Sigmoid colon (tissue), 6 donors: ENCODE measurements at regions not wholly inside any gene's neighbourhood (a gene's known extent, or its start where the extent isn't known, plus 50 kb on each side); places are given as distances from the start of the nearest gene placed in this dataset.

Source experiments
- DNase-seq: peaks from one replicate; pipeline ENCODE4 v3.0.0-alpha.2; 2019
- H3K27ac ChIP-seq, 4 donors: fragments of 200-600 bp; sonication (generic); one replicate each; pipeline ENCODE4 v1.5.1; 2016 to 2019; ENCODE audit warnings: mild to moderate bottlenecking in 1 of 4
- H3K27me3 ChIP-seq, 3 donors: fragments of 200-600 bp; sonication (generic); one replicate each; pipeline ENCODE4 v1.5.1; 2019; ENCODE audit warnings: mild to moderate bottlenecking in 1 of 3
- H3K36me3 ChIP-seq, 4 donors: fragments of 200-600 bp; sonication (generic); one replicate each; pipeline ENCODE4 v1.5.1; 2016 to 2019
- H3K4me1 ChIP-seq, 4 donors: fragments of 200-600 bp; sonication (generic); one replicate each; pipeline ENCODE4 v1.5.1; 2017 to 2019
- H3K4me3 ChIP-seq, 4 donors: fragments of 200-600 bp; sonication (generic); one replicate each; pipeline ENCODE4 v1.5.1; 2017 to 2019; ENCODE audit warnings: mild to moderate bottlenecking in 2 of 4, moderate library complexity in 1 of 4
- H3K9me3 ChIP-seq, 4 donors: fragments of 200-600 bp in 3 of 4; sonication (generic) in 3 of 4; one replicate each; pipeline versions ENCODE4 v1.5.1 to v1.6.1; 2013 to 2019
- CTCF ChIP-seq, 4 experiments: fragments of 450-650 bp in 3 of 4; fragments of 200-600 bp in 1 of 4; IDR thresholded peaks; one replicate each; pipeline ENCODE4 v1.5.1; 2016 to 2019; ENCODE audit warnings: antibody characterized with exemption in 4 of 4, mild to moderate bottlenecking in 3 of 4, moderate library complexity in 2 of 4
- EP300 ChIP-seq, 4 donors: sonication (generic); formaldehyde crosslinking; IDR thresholded peaks; one replicate each; pipeline ENCODE4 v1.6.1; 2017; ENCODE audit warnings: antibody characterized with exemption in 4 of 4
- POLR2A ChIP-seq, 2 donors: fragments of 450-650 bp; IDR thresholded peaks; one replicate each; pipeline ENCODE4 v1.6.1; 2016; ENCODE audit warnings: antibody characterized with exemption in 2 of 2, mild to moderate bottlenecking in 2 of 2, moderate library complexity in 2 of 2
- POLR2AphosphoS5 ChIP-seq, 4 donors: sonication (generic); formaldehyde crosslinking; IDR thresholded peaks; one replicate each; pipeline ENCODE4 v1.6.1; 2017; ENCODE audit warnings: antibody characterized with exemption in 4 of 4
- WGBS, 2 donors: extraction: QIAGEN DNeasy Blood & Tissue Kit; methylation state at CpG; one replicate each; pipeline ENCODE4 v1.1.7; 2013; 5-methylcytosine and 5-hydroxymethylcytosine counted together
- intact Hi-C: fragments of 100-400 bp; cut with DNase I; formaldehyde crosslinking; loops from one replicate; pipeline ENCODE4 v1.15.1; 2023
- donor health status: healthy with polysubstance abuse.
- donor health status: healthy.

DNA sequence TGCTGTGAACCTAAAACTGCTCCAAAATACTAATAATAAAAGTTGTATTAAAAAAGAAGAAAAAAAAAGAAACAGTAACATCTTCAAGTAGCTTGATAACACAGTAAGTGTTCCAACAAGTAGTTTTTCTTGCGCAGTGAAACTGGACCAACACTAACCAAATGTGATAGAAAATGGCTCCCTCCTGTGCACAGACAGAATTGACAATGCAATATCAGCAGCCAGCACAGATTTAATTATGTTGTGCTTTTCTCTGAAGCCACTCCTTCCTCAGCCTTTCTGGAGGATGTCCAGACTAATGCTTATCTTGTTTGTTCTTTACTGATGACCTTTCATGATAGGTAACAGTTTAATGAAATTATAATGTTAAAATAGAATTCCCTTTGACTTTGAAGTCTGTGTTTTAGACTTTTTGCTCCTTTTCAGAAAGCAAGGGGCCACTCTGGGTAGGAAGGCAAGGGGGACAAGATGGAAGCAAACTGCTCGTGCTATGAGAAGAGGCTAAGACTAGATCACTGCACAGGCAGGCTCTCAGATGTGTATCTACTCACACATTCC is 147.1 kb upstream of the RPL34 start:
- no peaks in the 10 kb centered on the region for H3K27me3 ChIP-seq
- no peak for TF ChIP-seq POLR2AphosphoS5 (IDR thresholded peaks at IDR 0.05)
- no peaks in the 10 kb centered on the region for H3K36me3 ChIP-seq
- H3K4me1 ChIP-seq, result no peaks in the 10 kb centered on the region
- 51 to 67% methylated on average over 2 of the region's 2 CpGs for WGBS, 2 donors
- no peak for DNase-seq
- no peak overlapping the region for H3K4me3 ChIP-seq
- intact Hi-C loops, result no loop called here
- no peaks in the 10 kb centered on the region for H3K9me3 ChIP-seq
- no peak overlapping the region for H3K27ac ChIP-seq

GRCh38 chr4:108466936-108467902 is 153.2 kb upstream of the RPL34 start:
- no peak overlapping the region for H3K4me3 ChIP-seq
- H3K27me3 ChIP-seq, result no peaks in the 10 kb centered on the region
- no peaks in the 10 kb centered on the region for H3K4me1 ChIP-seq
- no peaks in the 10 kb centered on the region for H3K9me3 ChIP-seq
- TF ChIP-seq POLR2AphosphoS5 (IDR thresholded peaks at IDR 0.05), result no peak
- no peak for TF ChIP-seq EP300 (IDR thresholded peaks at IDR 0.05)
- no peak for TF ChIP-seq POLR2A (IDR thresholded peaks at IDR 0.05)
- TF ChIP-seq CTCF (IDR thresholded peaks at IDR 0.05), result no peak
- intact Hi-C loops, result no loop called here
- WGBS, 2 donors, result 76 to 89% methylated on average over 7 of the region's 7 CpGs
- DNase-seq, result no peak
- no peaks in the 10 kb centered on the region for H3K36me3 ChIP-seq
- no peak overlapping the region for H3K27ac ChIP-seq

DNA sequence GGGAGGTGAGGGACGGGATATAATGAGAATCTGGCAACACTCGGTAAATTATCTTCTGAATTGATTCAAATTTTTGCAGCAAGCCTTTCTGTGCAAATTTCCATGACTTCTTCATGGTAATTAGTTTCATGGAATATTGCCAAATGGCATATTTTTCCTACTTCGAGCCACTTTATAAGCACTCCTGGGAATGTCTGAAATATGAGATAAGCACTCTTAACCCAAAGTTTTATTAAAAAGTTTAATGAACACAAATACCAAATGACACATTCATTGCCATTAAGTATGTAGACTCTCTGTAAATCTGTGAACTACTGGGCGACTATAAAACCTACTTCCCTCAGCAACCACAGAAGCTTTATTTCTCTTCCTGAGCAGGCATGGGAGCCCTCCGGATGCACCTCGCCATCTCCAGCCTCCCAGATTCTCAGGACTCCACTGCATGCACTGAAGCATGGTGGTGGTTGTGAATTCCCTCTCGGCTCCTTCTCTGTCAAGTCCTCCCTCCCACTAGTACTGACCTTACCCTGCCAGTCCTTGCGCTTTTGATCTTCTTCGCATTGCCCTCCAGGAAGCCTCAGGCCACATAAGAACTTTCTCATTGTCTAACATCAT is 154.4 kb upstream of the RPL34 start:
- Histone ChIP-seq H3K9me3 (no peaks in the 10 kb centered on the region), H3K27me3 (no peaks in the 10 kb centered on the region), H3K27ac (no peak overlapping the region), H3K4me3 (no peak overlapping the region), H3K36me3 (no peaks in the 10 kb centered on the region), H3K4me1 (no peaks in the 10 kb centered on the region)
- WGBS, 2 donors, result 73 to 87% methylated on average over 9 of the region's 9 CpGs
- no peak for TF ChIP-seq CTCF (IDR thresholded peaks at IDR 0.05)
- no peak for TF ChIP-seq EP300 (IDR thresholded peaks at IDR 0.05)
- no peak for TF ChIP-seq POLR2A (IDR thresholded peaks at IDR 0.05)
- TF ChIP-seq POLR2AphosphoS5 (IDR thresholded peaks at IDR 0.05), result no peak
- DNase-seq, result no peak
- intact Hi-C loops, result no loop called here

DNA sequence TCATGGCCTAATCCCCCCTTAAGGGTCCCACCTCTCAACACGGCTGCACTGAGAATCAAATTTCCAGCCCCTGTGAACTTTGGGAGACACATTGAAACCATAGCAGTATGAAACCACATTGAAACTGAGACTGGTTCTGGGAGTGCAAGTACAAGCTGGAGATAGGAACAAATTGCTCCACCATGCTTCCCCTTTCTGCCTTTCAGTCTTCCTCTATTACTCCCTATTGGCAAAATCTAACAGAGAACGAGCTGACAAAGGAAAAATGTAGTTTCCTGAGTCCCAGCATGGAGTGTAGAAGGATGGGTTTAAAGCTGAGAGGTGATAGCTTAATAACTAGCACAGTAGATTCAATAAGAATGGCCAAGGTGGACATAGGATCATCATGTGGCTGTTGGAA is 161.7 kb upstream of the RPL34 start:
- intact Hi-C loops, result no loop called here
- WGBS, 2 donors, result 67 to 76% methylated on average over 2 of the region's 2 CpGs
- Histone ChIP-seq H3K27ac (no peak overlapping the region), H3K9me3 (no peaks in the 10 kb centered on the region), H3K36me3 (no peaks in the 10 kb centered on the region), H3K27me3 (no peaks in the 10 kb centered on the region), H3K4me3 (no peak overlapping the region), H3K4me1 (no peaks in the 10 kb centered on the region)
- no peak for DNase-seq
- no peak for TF ChIP-seq CTCF (IDR thresholded peaks at IDR 0.05)
- no peak for TF ChIP-seq POLR2A (IDR thresholded peaks at IDR 0.05)
- no peak for TF ChIP-seq POLR2AphosphoS5 (IDR thresholded peaks at IDR 0.05)
- TF ChIP-seq EP300 (IDR thresholded peaks at IDR 0.05), result no peak

DNA sequence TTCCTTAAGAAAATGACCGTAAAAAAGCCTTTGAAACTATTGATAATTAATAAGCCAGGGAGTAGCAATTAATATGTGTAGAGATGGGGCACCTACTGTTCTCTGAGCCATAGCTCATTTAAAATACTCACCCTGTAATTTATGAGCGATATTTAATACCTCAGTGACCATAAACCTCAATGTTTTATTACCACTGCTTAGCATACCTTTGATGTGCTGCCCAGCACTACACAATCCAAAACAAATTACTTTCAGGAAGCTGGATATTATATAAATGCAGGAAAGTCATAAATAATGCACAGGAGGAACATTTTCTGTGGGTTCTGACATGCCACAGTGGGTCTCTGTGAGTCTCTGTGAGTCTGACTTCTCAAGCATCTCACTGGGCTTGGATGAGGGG is 166.1 kb upstream of the RPL34 start:
- intact Hi-C loops, result no loop called here
- TF ChIP-seq EP300 (IDR thresholded peaks at IDR 0.05), result no peak
- Histone ChIP-seq H3K27me3 (no peaks in the 10 kb centered on the region), H3K27ac (no peak overlapping the region), H3K4me3 (no peak overlapping the region), H3K9me3 (no peaks in the 10 kb centered on the region), H3K36me3 (no peaks in the 10 kb centered on the region), H3K4me1 (no peaks in the 10 kb centered on the region)
- DNase-seq, result no peak
- 20 to 71% methylated on average over 2 of the region's 2 CpGs for WGBS, 2 donors
